SK-N-SH treated with all-trans-retinoic acid at 6 μM for 48 hours (cell line): ENCODE measurements at regions not wholly inside any gene's neighbourhood (a gene's known extent, or its start where the extent isn't known, plus 50 kb on each side); places are given as distances from the start of the nearest gene placed in this dataset.

Experiments used
- ATAC-seq: fragments of 200-7000 bp; cut with Tn5 transposase; 3 replicates; pipeline ENCODE4 v1.9.1; 2020; ENCODE audit warnings: mild to moderate bottlenecking, moderate library complexity
- ARNTL ChIP-seq: fragments of 450-650 bp; formaldehyde crosslinking; IDR thresholded peaks from 2 replicates; pipeline ENCODE4 v1.5.0; 2020; ENCODE audit warnings: low read depth, mild to moderate bottlenecking, moderate library complexity, borderline replicate concordance
- BACH2 ChIP-seq: fragments of 250-450 bp; sonication (Bioruptor Pico); IDR thresholded peaks from 2 replicates; pipeline ENCODE4 v1.9.0; 2021; ENCODE audit warnings: mild to moderate bottlenecking, borderline replicate concordance
- ESRRG ChIP-seq: fragments of 250-450 bp; sonication (Bioruptor Pico); IDR thresholded peaks from 2 replicates; pipeline ENCODE4 v1.6.1; 2021; ENCODE audit warnings: mild to moderate bottlenecking
- GLIS3 ChIP-seq: fragments of 250-450 bp; sonication (Bioruptor Pico); IDR thresholded peaks from 2 replicates; pipeline ENCODE4 v1.5.0; 2020; ENCODE audit warnings: mild to moderate bottlenecking, moderate library complexity
- ISL1 ChIP-seq: fragments of 250-450 bp; sonication (Bioruptor Pico); IDR thresholded peaks from 2 replicates; pipeline ENCODE4 v2.1.2; 2022; ENCODE audit warnings: mild to moderate bottlenecking, moderate library complexity
- OSR1 ChIP-seq: fragments of 250-450 bp; sonication (Bioruptor Pico); IDR thresholded peaks from 2 replicates; pipeline ENCODE4 v1.8.0; 2022; ENCODE audit warnings: moderate library complexity, mild to moderate bottlenecking, inconsistent platforms
- PATZ1 ChIP-seq: fragments of 250-450 bp; sonication (Bioruptor Pico); IDR thresholded peaks from 2 replicates; pipeline ENCODE4 v1.8.0; 2020; ENCODE audit warnings: mild to moderate bottlenecking, moderate library complexity, borderline replicate concordance
- SNAI2 ChIP-seq: fragments of 250-450 bp; sonication (Bioruptor Pico); IDR thresholded peaks from 2 replicates; pipeline ENCODE4 v1.5.0; 2020; ENCODE audit warnings: mild to moderate bottlenecking, moderate library complexity
- TOX ChIP-seq: fragments of 250-450 bp; sonication (Bioruptor Pico); IDR thresholded peaks from 2 replicates; pipeline ENCODE4 v1.8.0; 2021; ENCODE audit warnings: mild to moderate bottlenecking, moderate library complexity, borderline replicate concordance
- ZC3H10 ChIP-seq: fragments of 250-450 bp; sonication (Bioruptor Pico); IDR thresholded peaks from 2 replicates; pipeline ENCODE4 v1.5.1; 2021; ENCODE audit warnings: mild to moderate bottlenecking, moderate library complexity
- ZFP3 ChIP-seq: fragments of 250-450 bp; sonication (Bioruptor Pico); IDR thresholded peaks from 2 replicates; pipeline ENCODE4 v1.5.0; 2020; ENCODE audit warnings: mild to moderate bottlenecking, moderate library complexity
- ZFP30 ChIP-seq: fragments of 450-650 bp; formaldehyde crosslinking; IDR thresholded peaks from 2 replicates; pipeline ENCODE4 v1.5.0; 2022; ENCODE audit warnings: mild to moderate bottlenecking, moderate library complexity
- ZNF565 ChIP-seq: fragments of 450-650 bp; formaldehyde crosslinking; conservative IDR thresholded peaks from 2 replicates; pipeline ENCODE4 v1.5.0; 2020; ENCODE audit warnings: low read depth, mild to moderate bottlenecking, moderate library complexity
- ZNF70 ChIP-seq: fragments of 450-650 bp; formaldehyde crosslinking; IDR thresholded peaks from 2 replicates; pipeline ENCODE4 v1.5.0; 2020; ENCODE audit warnings: mild to moderate bottlenecking, moderate library complexity
- ZNF8 ChIP-seq: fragments of 450-650 bp; formaldehyde crosslinking; IDR thresholded peaks from 2 replicates; pipeline ENCODE4 v1.5.0; 2020; ENCODE audit warnings: mild to moderate bottlenecking, moderate library complexity
- TF ChIP-seq, protein P1 (sequence below): fragments of 250-450 bp; sonication (Bioruptor Pico); IDR thresholded peaks from 2 replicates; pipeline ENCODE4 v1.5.1; 2021; ENCODE audit warnings: mild to moderate bottlenecking, moderate library complexity
- TF ChIP-seq, protein P2 (sequence below): fragments of 250-450 bp; sonication (Bioruptor Pico); IDR thresholded peaks from 2 replicates; pipeline ENCODE4 v1.5.1; 2020; ENCODE audit warnings: low read depth, mild to moderate bottlenecking, moderate library complexity
- TF ChIP-seq, protein P3 (sequence below): fragments of 250-450 bp; sonication (Bioruptor Pico); IDR thresholded peaks from 2 replicates; pipeline ENCODE4 v1.5.0; 2020; ENCODE audit warnings: mild to moderate bottlenecking, moderate library complexity
- TF ChIP-seq, protein P4 (sequence below): fragments of 250-450 bp; sonication (Bioruptor Pico); IDR thresholded peaks from 2 replicates; pipeline ENCODE4 v1.8.0; 2021; ENCODE audit warnings: low read depth, mild to moderate bottlenecking, moderate library complexity, borderline replicate concordance

DNA sequence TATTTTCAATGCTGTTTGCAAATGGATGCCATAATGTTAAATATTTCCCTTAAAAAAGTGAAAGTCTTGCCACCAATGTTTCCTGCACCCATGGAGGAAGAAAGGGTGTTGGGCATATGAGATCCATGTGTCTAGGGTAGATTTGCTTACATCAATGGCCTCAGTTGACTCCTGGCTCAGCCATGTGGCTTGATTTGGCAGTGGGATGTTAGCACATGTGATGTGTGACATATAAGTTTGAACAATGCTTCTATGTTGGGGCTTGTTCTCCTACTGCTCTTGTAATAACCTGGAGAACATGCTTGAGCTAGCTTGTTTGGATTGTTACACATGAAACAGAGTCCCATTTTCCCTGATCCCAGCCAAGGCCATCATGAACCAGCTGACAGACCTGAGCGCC is 187.6 kb downstream of the SCP2D1 start (continued):
- TF ChIP-seq, protein P1, sequence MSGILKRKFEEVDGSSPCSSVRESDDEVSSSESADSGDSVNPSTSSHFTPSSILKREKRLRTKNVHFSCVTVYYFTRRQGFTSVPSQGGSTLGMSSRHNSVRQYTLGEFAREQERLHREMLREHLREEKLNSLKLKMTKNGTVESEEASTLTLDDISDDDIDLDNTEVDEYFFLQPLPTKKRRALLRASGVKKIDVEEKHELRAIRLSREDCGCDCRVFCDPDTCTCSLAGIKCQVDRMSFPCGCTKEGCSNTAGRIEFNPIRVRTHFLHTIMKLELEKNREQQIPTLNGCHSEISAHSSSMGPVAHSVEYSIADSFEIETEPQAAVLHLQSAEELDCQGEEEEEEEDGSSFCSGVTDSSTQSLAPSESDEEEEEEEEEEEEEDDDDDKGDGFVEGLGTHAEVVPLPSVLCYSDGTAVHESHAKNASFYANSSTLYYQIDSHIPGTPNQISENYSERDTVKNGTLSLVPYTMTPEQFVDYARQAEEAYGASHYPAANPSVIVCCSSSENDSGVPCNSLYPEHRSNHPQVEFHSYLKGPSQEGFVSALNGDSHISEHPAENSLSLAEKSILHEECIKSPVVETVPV (CRISPR knock-in tag): no peak
- TF ChIP-seq BACH2 (CRISPR knock-in tag) (no peak), OSR1 (CRISPR knock-in tag) (no peak), ZNF70 (CRISPR knock-in tag) (no peak), SNAI2 (no peak)

DNA sequence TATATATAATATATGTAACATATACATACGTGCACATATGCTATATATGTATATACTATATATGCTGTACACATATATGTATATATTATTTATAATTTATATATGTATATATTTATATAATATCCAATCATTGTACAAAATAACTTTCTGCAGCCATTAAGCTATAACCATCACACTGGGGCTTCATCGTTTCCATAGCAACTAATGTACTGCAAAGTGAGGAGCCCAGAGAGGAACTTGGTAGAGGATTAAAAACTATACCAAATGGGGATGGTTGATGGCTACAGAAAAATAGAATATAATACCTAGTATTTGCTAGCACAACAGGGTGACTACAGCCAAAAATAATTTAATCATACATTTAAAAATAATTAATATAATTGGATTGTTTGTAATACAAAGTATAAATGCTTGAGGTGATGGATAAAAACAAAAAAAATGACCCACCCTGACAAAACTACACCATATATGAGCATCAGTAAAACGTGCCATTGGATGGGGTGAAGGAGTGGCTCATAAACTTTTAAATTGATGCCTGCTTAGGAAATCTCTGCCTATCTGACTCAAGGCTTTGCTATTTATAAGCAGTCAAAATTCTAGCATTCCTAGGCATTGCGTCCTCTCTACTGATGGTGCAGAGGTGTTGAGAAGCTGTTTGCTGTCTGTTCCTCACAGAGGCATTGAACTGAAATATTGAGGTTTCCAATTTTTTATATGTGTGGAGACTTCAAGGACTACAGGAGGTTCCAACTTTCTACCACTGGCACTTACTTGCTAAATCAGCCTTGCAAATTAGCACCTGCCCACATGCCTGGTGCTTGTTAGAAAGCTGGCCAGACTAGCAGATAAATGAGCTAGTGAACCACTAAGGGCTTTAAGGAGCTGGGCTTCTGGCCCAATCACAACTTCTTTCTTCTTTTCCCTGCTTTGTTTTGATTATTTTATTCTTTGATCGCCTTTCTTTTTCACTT is 190.1 kb downstream of the SCP2D1 start:
- no peak for ATAC-seq
- no peak for TF ChIP-seq SNAI2
- TF ChIP-seq, protein P2, sequence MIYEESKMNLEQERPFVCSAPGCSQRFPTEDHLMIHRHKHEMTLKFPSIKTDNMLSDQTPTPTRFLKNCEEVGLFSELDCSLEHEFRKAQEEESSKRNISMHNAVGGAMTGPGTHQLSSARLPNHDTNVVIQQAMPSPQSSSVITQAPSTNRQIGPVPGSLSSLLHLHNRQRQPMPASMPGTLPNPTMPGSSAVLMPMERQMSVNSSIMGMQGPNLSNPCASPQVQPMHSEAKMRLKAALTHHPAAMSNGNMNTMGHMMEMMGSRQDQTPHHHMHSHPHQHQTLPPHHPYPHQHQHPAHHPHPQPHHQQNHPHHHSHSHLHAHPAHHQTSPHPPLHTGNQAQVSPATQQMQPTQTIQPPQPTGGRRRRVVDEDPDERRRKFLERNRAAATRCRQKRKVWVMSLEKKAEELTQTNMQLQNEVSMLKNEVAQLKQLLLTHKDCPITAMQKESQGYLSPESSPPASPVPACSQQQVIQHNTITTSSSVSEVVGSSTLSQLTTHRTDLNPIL (CRISPR knock-in tag): no peak
- TF ChIP-seq, protein P1 (CRISPR knock-in tag): no peak
- no peak for TF ChIP-seq ZFP3
- TF ChIP-seq BACH2 (CRISPR knock-in tag): no peak
- no peak for TF ChIP-seq ESRRG (CRISPR knock-in tag)

GRCh38 chr20:19004975-19005374 is 191.4 kb downstream of the SCP2D1 start:
- TF ChIP-seq ZNF565: no peak
- no peak for TF ChIP-seq ARNTL (CRISPR knock-in tag)
- no peak for TF ChIP-seq BACH2 (CRISPR knock-in tag)
- no peak for TF ChIP-seq OSR1 (CRISPR knock-in tag)
- no peak for TF ChIP-seq ZFP30 (CRISPR knock-in tag)
- TF ChIP-seq ZFP3: no peak
- TF ChIP-seq GLIS3 (CRISPR knock-in tag): no peak
- TF ChIP-seq, protein P3, sequence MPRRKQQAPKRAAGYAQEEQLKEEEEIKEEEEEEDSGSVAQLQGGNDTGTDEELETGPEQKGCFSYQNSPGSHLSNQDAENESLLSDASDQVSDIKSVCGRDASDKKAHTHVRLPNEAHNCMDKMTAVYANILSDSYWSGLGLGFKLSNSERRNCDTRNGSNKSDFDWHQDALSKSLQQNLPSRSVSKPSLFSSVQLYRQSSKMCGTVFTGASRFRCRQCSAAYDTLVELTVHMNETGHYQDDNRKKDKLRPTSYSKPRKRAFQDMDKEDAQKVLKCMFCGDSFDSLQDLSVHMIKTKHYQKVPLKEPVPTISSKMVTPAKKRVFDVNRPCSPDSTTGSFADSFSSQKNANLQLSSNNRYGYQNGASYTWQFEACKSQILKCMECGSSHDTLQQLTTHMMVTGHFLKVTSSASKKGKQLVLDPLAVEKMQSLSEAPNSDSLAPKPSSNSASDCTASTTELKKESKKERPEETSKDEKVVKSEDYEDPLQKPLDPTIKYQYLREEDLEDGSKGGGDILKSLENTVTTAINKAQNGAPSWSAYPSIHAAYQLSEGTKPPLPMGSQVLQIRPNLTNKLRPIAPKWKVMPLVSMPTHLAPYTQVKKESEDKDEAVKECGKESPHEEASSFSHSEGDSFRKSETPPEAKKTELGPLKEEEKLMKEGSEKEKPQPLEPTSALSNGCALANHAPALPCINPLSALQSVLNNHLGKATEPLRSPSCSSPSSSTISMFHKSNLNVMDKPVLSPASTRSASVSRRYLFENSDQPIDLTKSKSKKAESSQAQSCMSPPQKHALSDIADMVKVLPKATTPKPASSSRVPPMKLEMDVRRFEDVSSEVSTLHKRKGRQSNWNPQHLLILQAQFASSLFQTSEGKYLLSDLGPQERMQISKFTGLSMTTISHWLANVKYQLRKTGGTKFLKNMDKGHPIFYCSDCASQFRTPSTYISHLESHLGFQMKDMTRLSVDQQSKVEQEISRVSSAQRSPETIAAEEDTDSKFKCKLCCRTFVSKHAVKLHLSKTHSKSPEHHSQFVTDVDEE (CRISPR knock-in tag): no peak
- TF ChIP-seq TOX: no peak
- no peak for TF ChIP-seq PATZ1 (CRISPR knock-in tag)
- no peak for TF ChIP-seq ZC3H10 (CRISPR knock-in tag)
- no peak for ATAC-seq

- no peak for ATAC-seq
- TF ChIP-seq ZNF8 (CRISPR knock-in tag) (no peak), ISL1 (CRISPR knock-in tag) (no peak), ZNF70 (CRISPR knock-in tag) (no peak), GLIS3 (CRISPR knock-in tag) (no peak), ESRRG (CRISPR knock-in tag) (no peak), ZFP30 (CRISPR knock-in tag) (no peak), ARNTL (CRISPR knock-in tag) (no peak), ZFP3 (no peak)
- TF ChIP-seq, protein P3 (CRISPR knock-in tag): no peak
- TF ChIP-seq, protein P4, sequence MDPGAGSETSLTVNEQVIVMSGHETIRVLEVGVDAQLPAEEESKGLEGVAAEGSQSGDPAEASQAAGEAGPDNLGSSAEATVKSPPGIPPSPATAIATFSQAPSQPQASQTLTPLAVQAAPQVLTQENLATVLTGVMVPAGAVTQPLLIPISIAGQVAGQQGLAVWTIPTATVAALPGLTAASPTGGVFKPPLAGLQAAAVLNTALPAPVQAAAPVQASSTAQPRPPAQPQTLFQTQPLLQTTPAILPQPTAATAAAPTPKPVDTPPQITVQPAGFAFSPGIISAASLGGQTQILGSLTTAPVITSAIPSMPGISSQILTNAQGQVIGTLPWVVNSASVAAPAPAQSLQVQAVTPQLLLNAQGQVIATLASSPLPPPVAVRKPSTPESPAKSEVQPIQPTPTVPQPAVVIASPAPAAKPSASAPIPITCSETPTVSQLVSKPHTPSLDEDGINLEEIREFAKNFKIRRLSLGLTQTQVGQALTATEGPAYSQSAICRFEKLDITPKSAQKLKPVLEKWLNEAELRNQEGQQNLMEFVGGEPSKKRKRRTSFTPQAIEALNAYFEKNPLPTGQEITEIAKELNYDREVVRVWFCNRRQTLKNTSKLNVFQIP (CRISPR knock-in tag): no peak
Observed at GRCh38 chr20:19008497-19008896, 194.9 kb downstream of the SCP2D1 start.
